AG08395 (cell line): ENCODE measurements at regions not wholly inside any gene's neighbourhood (a gene's known extent, or its start where the extent isn't known, plus 50 kb on each side); places are given as distances from the start of the nearest gene placed in this dataset.

Experiments used
- DNase-seq: peaks from one replicate; pipeline ENCODE4 v3.0.0; 2012; ENCODE audit warnings: mixed read lengths, low spot score

DNA sequence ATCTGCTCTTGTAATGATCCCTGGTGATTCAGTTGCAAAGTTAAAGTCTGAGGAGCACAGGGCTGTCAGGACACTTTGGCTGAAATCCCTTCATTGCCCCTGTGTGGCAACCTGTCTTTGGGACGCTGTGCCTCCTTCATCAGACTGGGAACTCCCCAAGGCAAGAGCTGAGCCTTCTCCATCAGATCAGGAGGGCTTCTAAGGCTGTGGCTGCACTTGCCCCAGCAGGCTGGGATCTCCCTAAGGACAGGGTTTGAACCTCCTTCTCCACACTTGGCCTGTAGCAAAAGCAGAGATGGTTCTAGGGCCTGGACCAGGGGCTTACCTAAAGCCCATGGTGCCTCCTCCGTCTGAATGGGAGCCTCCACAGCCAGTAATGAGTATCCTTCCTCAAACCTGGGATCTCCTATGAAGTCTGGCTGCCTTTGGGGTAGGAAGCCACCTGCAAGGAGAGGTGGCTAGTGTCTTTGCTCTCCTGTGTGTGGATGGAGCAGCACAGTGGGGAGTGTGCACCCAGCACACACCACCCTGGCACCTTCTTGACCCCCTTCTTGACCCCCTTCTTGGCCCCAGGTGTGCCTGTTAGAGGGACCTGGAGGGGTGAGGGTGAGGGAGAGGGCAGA is 79.0 kb upstream of the NKD1 start:
- no peak for DNase-seq

DNA sequence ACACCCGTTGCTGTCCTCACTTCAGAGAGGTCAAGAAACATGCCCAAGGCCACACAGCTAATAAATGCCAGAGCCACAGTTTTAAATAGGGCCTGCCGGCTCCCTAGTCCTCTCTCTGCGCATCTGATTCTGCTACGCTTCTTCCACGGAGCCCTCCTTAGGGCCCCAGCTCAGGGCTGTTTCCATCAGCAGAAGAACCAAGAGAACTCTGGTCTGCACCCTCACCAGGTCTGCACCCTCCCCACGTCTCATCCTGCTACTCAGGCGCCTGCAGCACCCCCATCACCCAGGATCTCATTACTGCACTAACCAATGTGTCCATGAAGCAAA is 79.5 kb upstream of the NKD1 start:
- no peak for DNase-seq

DNA sequence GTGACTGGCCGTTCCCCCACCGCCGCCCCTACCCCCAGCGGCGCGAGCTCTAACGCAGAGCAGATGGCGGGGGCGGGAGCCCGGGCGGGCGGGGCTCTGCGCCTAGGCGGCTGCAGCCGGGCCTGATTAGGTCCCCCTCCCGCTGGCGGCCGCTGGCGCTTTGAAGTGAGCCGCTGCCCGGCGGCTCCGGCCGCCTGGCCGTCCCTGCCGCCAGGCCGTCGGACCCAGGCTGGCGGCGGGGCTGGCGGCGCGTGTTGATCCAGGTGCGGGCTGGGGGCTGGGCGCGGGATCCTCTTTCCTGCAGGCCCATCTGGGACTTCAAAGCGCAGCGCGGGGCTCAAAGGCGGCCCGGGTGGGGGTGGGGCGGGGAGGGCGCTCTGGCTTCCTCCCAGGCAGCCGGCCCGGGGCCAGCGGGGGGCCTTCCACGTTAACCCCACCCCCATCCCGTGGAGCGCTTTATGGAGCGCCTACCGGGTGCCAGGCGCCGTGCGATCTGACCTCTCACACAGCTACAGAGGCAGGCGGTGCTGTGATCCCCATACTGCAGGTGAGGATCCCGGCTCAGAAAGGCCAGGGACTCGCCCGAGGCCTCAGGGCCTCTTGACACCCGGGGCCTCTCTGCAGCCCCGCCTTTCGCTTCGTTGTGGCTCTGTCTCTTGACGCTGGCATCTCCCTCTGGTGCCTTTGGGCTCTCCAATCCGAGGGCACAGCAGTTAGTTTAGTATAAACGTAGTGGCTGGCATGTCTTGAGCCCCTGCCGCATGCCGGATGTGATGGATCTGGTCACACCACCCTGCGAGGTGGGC is 80.0 kb upstream of the NKD1 start:
- DNase-seq, result peak; percentile 22

DNA sequence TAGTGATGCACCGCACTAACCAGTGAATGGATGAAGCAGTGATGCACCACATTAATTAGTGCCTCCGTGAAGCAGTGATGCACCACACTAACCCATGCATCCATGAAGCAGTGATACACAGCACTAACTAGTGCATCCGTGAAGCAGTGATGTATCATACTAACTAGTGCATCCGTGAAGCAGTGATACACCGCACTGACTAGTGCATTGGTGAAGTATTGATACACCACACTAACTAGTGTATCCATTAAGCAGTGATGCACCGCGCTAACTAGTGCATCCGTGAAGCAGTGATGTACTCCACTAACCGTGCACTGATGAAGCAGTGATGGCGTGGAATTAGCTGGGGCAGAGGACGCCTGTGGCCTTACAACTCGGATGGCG is 80.6 kb upstream of the NKD1 start:
- DNase-seq, result no peak

DNA sequence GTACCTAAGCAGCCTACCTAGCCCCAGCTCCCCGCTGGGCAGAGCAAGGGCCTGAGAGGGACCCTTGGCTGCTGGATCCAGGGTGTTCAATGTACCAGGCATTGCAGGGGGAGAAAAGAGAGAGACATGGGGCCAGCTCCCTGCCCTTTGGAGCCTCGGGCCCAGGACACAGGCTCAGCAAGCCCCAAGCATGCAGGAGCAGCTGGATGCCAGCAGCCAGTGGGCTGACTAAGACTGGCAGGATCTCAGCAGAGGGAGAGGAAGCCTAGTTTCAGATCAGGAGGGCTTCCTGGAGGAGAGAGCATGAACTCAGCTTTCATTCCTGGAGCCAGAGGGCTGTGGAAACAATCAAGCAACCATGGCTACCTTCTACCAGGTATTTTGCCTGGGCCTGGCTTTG is 82.0 kb upstream of the NKD1 start:
- DNase-seq, result no peak

DNA sequence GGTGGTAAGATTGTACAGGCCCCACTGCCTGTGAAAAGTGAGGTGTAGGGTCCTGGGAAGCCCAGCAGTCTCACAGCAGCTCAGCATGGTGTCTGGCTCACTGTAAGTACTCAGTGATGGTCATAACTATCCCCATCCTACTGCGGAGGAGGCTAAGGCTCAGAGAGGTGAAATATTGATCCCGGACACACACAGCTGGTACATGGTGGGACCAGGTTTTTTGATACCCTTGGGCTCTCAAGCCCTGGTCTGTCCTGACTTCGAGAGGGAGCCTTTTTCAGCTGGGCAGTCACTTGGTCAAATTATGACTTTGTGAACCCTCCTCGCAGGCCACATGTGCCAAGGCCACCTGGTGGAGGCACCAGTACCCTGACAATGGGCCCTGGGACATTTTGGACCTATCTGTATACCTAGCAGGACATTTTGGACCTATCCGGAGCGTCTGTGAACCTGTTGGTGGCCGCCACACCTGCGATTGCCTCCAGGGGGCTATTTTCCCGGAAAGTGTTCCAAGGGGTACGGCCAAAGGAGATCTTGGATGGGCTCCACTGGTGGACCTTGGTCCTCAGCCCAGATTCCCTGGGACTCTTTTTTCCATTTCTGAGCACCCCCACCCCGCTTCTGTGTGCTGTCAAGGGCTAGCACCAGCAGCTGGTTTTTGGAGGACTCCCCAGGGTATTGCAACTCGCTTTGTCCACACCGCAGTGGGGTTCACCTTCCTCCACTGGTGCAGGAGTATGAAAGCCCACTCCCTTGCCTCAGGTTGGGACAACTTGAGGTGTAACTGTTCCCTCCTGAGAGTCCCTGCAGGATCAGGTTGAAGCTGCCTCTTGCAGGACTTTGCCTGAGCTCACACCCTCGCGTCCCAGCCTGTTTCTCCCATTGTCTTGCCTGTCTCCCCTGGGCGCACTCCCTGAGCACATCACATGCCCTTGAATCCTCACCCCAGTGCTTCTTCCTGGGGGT is 83.6 kb upstream of the NKD1 start:
- DNase-seq, result no peak

DNA sequence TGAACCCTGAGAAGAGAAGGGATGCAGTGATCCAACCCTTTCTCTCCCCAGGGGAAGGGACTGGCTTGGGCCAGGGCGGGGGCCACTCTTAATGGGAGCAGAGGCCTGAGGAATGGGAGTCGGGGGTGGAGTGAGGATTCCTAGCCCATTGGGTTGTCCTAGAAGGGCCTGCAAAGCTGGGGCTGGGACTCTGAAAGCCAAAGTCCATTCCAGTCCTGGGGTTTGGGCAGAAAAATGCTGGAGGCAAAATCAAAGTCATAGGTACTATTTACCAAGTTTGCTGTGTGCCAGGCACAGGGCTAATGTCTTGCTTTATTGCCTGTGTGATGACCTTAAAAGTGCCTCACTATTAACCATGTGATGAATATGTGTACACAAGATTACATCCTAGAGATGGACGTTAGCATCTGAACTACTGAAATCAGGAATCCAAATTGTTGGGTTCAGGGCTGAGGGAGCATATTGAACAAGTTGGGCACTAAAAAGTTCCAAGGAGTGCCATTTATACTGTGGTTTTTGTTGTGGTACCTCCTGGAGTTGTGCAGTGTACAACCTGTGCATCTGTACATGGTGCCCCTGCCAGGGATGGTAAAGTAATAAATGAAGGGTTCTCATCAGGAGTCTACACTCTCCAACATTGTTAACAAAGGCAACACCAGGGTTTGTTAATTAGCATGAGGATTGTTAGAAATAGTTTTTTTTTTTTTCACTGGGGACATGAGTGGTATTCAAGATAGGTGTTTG is 84.4 kb upstream of the NKD1 start:
- DNase-seq, result no peak

DNA sequence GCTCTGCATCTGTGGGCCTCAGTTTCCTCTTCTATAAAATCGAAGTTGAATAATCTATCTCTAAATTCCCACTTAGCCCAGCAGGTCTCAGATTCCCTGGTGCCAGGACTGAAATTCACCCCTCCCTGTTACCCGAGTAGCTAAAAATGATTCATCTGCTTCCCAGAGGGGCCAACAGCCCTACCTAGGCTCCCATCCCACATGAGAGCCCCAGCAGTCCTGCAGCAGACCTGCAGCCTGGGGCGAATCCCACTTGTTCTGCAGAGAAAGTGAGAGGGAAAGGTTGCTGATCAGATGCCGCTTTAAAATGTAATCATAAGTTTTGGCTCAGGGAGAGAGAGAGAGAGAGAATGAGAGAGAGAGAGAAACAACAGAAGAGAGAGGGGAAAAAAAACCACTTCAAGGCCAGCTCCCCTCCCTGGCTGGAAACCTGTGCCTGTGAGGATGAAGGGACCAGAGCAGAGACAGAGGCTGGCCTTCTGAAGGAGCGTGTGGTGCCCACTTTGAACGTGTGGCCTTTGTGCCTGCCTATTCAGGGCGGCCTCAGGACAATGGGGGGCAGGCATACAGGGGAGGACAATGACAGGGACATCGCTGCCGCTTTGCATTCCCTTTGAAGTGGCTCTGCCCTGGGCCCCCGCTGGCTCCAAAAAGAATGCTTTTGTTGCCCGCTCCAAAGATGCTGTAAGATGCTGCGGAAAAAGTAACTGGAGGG is 85.2 kb upstream of the NKD1 start:
- no peak for DNase-seq

DNA sequence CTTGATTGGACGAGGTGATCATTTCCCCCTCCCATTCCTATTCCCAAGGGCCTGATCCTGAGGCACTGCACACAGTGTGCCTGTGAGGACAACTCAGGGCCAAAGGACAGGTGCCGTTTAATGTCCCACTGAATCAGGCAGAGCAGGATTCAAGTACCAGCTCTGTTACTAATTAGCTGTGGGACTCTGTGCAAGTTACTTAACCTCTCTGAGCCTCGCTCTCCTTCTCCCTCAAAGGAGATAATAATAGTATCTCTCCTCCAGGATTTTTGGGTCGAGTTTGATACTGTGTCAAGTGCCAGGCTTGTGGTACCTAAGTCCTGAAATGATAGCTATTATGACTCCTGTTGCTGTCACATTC is 86.8 kb upstream of the NKD1 start:
- no peak for DNase-seq

DNA sequence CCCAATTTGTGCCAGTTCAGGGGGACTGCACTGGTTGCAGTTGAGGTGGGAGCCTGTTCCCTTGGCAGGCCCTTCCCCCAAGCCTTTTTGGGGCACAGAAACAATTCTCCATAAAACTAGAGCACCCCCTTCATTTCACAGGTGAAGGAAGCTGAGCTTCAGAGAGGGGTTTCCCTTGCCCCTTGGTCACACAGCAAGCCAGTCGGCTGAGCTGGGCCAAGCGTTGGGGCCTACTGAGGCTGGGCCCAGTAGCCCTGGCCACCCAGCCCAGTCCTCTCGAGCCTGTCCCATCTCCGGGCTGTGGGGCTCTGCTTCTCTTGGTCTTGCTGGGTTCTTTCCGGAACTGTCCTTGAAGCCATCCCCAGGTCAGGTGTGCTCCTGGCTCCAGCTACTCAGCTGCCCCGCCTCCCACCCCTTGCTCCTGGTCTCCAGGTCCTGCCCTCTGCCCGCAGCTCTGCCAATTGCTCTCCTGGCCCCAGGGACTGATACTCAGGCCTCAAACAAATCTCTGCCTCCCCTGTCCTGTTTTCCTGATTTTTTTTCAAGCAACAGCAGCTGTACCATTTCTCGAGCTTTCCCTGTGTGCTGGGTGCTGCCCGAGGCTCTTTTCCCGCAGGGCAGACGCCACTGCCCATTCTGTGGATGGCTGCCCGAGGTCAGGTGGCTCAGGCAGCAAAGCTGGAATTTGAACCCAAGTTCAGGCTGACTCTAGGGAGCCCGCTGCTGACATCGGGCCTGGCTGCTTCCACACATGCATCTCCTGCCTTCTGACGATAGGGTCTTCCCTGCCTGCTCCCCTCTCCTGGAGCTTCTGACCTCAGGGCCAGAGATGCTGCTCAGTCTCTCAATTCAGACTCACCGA is 87.4 kb upstream of the NKD1 start:
- no peak for DNase-seq

DNA sequence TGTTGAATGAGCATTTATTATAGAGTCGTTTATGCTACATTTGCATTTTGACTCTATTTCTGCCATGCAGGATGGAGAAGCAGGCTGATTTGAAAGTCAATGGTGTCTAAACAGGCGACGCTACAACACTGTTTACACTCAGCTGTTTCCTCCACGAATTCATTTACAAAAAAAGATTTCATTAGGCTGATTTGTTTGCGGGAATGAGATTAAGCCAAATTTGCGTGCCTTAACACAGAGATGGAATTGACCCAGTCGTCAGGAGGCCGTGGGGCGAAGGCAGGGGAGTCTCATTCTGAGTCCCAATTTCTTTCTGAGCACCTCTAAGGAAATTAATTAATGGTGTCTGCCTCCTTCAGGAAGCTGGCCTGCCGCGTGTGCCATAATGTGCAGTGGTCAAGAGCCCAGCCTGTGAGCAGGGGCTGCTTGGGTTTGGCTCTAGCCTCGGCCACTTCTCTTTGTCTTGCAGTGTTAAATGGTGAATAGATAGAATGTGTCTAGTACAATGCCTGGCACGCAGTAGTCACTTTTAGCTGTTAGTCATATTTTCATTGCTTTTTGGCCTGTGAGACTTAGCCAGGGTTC is 88.6 kb upstream of the NKD1 start:
- DNase-seq, result no peak

DNA sequence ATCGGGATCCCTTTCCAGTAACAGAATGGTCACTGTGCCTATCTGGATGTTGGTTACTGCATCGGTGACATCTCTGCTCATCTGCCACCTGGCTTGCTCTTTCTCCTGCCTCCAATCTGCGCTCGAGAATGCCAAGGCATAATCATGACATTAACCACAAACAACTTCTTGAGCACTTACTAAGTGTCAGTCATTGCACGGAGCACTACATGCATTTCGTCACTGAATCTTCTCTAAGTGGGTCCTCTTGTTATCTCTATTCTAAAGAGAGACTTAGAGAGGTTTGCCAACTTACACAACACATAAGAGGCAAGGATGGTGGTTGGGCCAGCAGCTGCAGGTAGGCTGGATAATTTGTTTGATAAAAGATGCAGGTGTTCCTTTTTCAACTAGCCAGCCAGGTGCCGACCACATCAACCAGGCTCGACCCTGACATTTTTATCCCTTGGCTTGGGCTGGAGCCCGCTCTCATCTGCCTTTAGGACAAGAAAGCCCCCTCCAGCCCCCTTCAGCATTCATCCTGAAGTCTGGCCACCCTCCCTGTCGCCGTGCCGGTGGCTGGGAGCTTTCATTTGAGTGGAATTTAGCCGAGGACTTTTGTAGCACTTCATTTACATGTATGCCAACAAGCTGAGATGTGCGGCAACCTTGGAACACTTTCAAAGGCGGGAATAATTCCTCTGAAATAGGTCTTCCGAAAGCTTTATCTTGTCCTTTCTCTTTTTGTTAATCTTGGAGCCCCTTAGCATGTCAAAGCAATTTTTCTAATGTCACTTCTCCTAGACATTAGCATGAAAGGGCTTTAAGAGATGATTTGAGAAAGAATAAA is 89.3 kb upstream of the NKD1 start:
- DNase-seq, result no peak

DNA sequence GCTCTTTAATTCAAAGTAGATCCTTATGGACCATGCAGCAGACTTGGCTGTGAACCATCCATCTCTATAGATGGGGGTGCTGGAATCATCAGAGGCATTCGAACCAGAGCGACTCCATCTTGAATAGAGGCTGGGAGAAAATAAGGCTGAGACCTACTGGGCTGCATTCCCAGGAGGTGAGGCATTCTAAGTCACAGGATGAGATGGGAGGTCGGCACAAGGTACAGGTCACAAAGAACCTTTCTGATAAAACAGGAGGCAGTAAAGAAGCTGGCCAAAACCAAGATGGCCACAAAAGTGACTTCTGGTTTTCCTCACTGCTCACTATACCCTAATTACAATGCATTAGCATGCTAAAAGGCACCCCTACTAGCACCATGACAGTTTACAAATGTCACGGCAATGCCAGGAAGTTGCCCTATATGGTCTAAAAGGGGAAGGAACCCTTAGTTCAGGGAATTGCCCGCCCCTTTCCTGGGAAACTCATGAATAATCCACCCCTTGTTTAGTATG is 89.2 kb upstream of the BRD7 start:
- DNase-seq, result no peak

DNA sequence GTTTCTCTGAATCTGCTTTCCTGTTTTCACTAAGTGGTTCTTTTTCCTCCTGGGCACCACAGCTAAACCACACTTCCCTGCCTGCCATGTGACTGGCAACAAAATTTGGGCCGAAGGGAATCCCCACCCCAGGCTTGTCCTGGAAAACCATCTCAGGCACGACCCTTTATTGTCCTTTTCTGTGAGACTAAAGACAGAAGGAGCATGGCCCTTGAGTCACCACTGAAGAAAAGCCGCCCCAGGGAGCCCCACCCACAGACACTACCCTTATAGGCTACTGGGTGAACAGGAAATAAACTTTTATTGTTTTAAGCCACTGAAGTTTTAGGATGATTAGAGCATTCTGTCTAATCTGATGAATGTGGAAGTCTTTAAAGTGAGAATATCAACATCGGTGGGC is 88.6 kb upstream of the BRD7 start:
- no peak for DNase-seq

DNA sequence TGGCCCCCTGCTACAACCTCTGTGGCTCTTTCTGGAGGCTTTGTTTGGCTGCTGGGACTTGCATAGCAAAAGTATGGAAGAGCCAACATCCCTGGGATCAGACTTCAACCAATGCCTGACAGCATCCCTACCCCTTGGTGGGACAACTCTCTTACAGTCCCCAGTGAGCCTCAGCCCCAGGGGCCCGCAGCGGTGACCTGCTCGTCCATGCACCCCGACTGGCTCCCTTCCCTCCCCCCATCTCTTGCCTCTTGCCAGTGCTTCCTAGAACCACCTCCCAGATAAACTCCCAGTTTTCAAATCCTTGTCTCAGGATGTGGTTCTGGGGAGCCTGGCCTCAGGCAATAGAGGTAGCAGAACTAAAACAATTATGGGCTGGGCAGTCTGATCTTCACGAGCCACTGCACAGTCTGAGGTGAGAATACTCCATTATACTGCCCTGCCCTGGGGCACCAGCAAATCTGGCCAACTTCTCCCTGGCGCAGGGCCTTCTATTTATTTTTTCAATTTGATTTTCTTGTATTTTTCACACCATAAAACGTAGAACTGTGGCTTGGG is 86.6 kb upstream of the BRD7 start:
- no peak for DNase-seq

DNA sequence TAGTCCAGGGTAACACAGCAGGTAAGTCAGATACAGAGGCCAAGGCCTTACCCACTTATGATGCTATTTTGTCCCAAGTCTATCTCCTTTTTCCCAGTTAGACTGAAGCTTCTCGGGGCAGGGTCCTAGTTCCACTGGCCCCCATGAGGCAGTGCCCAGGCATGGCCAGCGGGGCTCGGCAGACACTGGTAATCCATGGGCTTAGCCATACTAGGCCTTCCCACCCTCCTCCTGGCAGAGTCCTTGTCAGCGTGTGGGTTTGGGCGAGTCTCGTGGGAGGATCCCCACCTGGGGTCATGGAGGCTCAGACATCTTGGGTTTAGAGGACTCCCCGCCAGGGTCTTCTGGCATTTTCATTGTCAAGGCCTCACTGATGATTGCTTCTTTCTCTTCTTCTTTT is 84.7 kb upstream of the BRD7 start:
- DNase-seq, result no peak

DNA sequence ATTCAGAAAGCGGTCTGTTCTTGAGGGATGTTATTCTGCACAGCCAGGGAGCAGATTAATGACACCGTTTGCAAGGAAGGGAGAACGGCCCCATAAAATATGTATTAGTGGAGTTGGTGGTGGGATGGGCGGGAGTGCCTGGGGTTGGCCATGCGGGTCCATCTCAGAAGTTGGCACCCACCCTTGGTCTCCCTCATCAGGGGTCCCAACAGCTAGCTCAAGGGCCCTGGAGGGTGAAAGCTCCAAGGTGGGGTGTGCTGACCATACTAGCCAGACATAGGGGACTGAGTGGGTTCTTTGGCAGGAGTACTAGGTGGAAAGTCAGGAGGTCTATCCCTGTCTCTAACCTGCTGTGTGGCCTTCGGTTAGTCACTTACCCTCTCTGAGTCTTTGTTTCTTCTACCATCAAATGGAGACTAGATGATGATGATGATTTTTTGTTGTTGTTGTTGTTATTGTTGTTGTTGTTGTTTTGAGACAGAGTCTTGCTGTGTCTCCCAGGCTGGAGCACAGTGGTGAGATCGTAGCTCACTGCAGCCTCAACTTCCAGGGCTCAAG is 83.2 kb upstream of the BRD7 start:
- DNase-seq, result no peak

DNA sequence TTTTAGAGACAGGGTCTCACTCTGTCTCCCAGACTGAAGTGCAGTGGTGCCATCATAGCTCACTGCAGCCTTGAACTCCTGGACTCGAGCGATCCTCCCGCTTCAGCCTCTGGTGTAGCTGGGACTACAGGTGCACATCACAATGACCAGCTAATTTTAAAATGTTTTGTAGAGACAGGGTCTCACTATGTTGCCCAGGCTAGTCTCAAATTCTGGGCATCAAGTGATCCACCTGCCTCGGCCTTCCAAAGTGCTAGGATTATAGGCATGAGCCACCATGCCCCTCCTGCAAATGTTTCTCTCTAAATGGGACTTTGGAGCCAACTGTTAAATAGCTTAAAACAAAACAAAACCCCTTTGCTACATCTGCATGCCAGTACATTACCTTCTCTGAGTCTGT is 82.2 kb upstream of the BRD7 start:
- no peak for DNase-seq

DNA sequence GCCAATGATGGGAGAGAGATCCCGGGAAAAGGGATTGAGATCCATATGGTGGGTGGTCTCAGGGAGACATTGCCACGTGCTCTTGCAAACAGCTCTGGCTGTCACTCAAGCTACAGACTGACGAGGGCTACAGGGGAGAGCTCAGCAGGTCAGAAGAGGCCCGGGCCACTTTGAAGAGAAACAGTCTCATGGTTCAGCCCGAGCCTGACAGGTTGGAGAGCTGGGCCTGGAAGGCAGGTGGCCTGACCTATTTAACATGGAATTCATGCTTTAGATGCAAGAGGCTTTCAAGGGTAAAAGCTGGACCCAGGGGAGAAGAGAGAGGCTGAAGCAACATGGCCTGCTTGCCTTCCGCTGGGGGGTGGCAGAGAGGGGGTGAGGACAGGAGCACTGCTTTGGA is 81.0 kb upstream of the BRD7 start:
- no peak for DNase-seq
